ENCODE measurements at regions not wholly inside any gene's neighbourhood (a gene's known extent, or its start where the extent isn't known, plus 50 kb on each side); places are given as distances from the start of the nearest gene placed in this dataset.

GRCh38 chr10:10774416-10774815 is 243.3 kb upstream of the CELF2 start:
- ATAC-seq (ENCODE audit: low read depth) (no peak), DNase-seq (no peak)
- H2BK5ac ChIP-seq (ENCODE audit: low read depth, low read length, poor library complexity, severe bottlenecking) = no peak overlapping the region
- dilution Hi-C loops (cut with HindIII; ENCODE audit: low sequenced_read_pairs, unreplicated experiment) (no loop called here), in situ Hi-C loops (cut with MboI; ENCODE audit: low sequenced_read_pairs) (no loop called here), intact Hi-C loops (cut with micrococcal nuclease) (no loop called here)
- no peak overlapping the region for H3K56ac ChIP-seq (ENCODE audit: extremely low read depth, insufficient read depth, low read length)
- H3K9me3 ChIP-seq (ENCODE audit: control insufficient read depth, insufficient read depth, low read length) = no peaks in the 10 kb centered on the region
- no peak overlapping the region for H2BK15ac ChIP-seq (ENCODE audit: low read depth, low read length)
- no peak overlapping the region for H3K9ac ChIP-seq (ENCODE audit: low read depth, low read length)
- no CpG with 5 or more reads among the region's 9 CpGs for WGBS, 2 experiments (ENCODE audit: extremely low coverage in 2 of 2, insufficient read length in 1 of 2)
- H3K4me2 ChIP-seq (ENCODE audit: low read depth, low read length) = no peak overlapping the region
- ChIA-PET CTCF (no interaction called here), POLR2A (ENCODE audit: unreplicated experiment) (no interaction called here)
- H3K4me1 ChIP-seq (ENCODE audit: control insufficient read depth, insufficient read depth, low read length) = no peaks in the 10 kb centered on the region
- no peaks in the 10 kb centered on the region for H3K36me3 ChIP-seq (ENCODE audit: control insufficient read depth, insufficient read depth, low read length)
- H3K27me3 ChIP-seq (ENCODE audit: control insufficient read depth, insufficient read depth, low read length) = no peaks in the 10 kb centered on the region
- no peak overlapping the region for H2AFZ ChIP-seq (replicated peaks; ENCODE audit: low read length, poor library complexity)
- no TSS peak for BruUV-seq (replicated peaks)
- H3K4ac ChIP-seq (ENCODE audit: low read depth, low read length) = no peak overlapping the region
- H3K79me1 ChIP-seq (ENCODE audit: low read depth in 1 of 2, low read length in 2 of 2) = no peaks in the 10 kb centered on the region
- no peaks in the 10 kb centered on the region for H3K9me1 ChIP-seq (ENCODE audit: insufficient read depth, low read length)
- H3K14ac ChIP-seq (replicated peaks; ENCODE audit: low read depth, low read length) = no peak overlapping the region
- no peak overlapping the region for H3K23ac ChIP-seq (ENCODE audit: low read depth, low read length)
- no peak overlapping the region for H3K18ac ChIP-seq (ENCODE audit: low read depth, low read length)
- TF ChIP-seq MAZ (IDR thresholded peaks at IDR 0.05; ENCODE audit: borderline replicate concordance, low read depth, low read length) (no peak), CHD1 (IDR thresholded peaks at IDR 0.05; ENCODE audit: low read depth, low read length) (no peak), SMC3 (IDR thresholded peaks at IDR 0.05; ENCODE audit: low read depth, low read length) (no peak), ELK1 (IDR thresholded peaks at IDR 0.05; ENCODE audit: borderline replicate concordance, low read depth, low read length) (no peak), RCOR1 (IDR thresholded peaks at IDR 0.05; ENCODE audit: insufficient replicate concordance, low read length) (no peak)
- no peak overlapping the region for H2AK5ac ChIP-seq (ENCODE audit: low read depth, low read length)
- no peak overlapping the region for H2BK120ac ChIP-seq (ENCODE audit: low read depth, low read length)
- H4K91ac ChIP-seq (ENCODE audit: insufficient read depth, low read depth, low read length) = no peak overlapping the region
- H3K27ac ChIP-seq (ENCODE audit: insufficient read depth, low read length) = no peak overlapping the region
- H2BK20ac ChIP-seq (ENCODE audit: low read depth, low read length) = no peak overlapping the region
- H3K4me3 ChIP-seq (ENCODE audit: insufficient read depth, low read depth, low read length) = no peak overlapping the region
- H2AK9ac ChIP-seq (replicated peaks; ENCODE audit: low read depth, low read length, poor library complexity) = no peak overlapping the region
- no peaks in the 10 kb centered on the region for H4K20me1 ChIP-seq (ENCODE audit: insufficient read depth, low read length)
- H4K5ac ChIP-seq (ENCODE audit: low read depth, low read length) = no peak overlapping the region
- no peak overlapping the region for H4K8ac ChIP-seq (ENCODE audit: low read depth in 2 of 2, low read length in 2 of 2)

Measured in IMR-90 (cell line).